ENCODE measurements at regions not wholly inside any gene's neighbourhood (a gene's known extent, or its start where the extent isn't known, plus 50 kb on each side); places are given as distances from the start of the nearest gene placed in this dataset.

DNA sequence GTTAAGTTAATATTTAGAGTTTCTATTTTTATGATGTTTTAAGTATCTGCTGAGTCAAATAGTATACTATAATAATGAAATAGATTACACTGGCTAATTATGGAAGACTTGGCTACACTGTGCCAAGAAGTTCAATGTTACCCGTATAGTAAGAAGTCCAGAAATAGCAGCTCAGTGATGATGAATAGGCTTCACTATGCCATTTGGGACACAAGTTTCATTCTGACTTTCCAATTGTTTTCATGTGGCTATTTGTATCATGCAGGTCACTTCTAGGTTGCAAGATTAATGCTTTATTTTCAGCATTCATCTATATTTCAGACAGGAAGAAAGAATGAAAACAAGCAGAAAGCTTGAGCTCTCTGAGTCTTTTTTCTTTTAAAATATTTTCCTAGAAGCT is 194.5 kb upstream of the RIOK2 start:
- Histone ChIP-seq H3K27me3 (ENCODE audit: control insufficient read depth in 3 of 3, insufficient read depth in 3 of 3, low read length in 3 of 3) (no peaks in the 10 kb centered on the region), H3K9ac (ENCODE audit: low read depth in 1 of 3, low read length in 3 of 3) (no peak overlapping the region), H3K4me1 (ENCODE audit: control insufficient read depth in 3 of 3, insufficient read depth in 3 of 3, low read length in 3 of 3) (no peaks in the 10 kb centered on the region)

DNA sequence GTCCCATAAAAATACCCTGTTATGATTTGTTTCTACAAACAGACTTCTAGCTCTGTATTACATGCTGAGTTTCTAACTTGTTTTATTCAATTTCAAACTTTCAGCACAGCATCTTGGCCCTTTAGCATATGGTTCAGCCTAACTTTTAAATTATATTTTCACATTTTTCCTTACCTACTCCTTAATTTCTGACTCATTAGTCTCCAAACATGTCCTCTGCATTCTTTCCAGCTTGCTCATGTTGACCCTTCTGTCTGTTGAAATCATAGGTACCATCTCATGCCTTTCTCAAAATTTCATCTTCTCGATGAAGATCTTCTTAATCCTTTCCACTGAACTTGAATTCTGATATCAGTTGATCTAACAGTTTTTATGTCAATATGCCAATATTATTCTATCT is 200.9 kb upstream of the RIOK2 start:
- no peaks in the 10 kb centered on the region for H3K4me1 ChIP-seq (ENCODE audit: control insufficient read depth in 3 of 3, insufficient read depth in 3 of 3, low read length in 3 of 3)
- H3K36me3 ChIP-seq (ENCODE audit: control insufficient read depth in 3 of 3, insufficient read depth in 3 of 3, low read length in 3 of 3), result no peaks in the 10 kb centered on the region
- no peaks in the 10 kb centered on the region for H3K9me3 ChIP-seq (ENCODE audit: control insufficient read depth in 3 of 3, low read length in 3 of 3)
- no peak overlapping the region for H3K27ac ChIP-seq (ENCODE audit: low read depth, low read length)
- no peak overlapping the region for H3K4me3 ChIP-seq (ENCODE audit: low read length in 3 of 3)
- H3K27me3 ChIP-seq (ENCODE audit: control insufficient read depth in 3 of 3, insufficient read depth in 3 of 3, low read length in 3 of 3), result no peaks in the 10 kb centered on the region
- no peak overlapping the region for H3K9ac ChIP-seq (ENCODE audit: low read depth in 1 of 3, low read length in 3 of 3)

More for the DNA sequence above, 194.5 kb upstream of the RIOK2 start:
- Histone ChIP-seq H3K36me3 (ENCODE audit: control insufficient read depth in 3 of 3, insufficient read depth in 3 of 3, low read length in 3 of 3) (no peaks in the 10 kb centered on the region), H3K4me3 (ENCODE audit: low read length in 3 of 3) (no peak overlapping the region), H3K27ac (ENCODE audit: low read depth, low read length) (no peak overlapping the region), H3K9me3 (ENCODE audit: control insufficient read depth in 3 of 3, low read length in 3 of 3) (no peaks in the 10 kb centered on the region)

DNA sequence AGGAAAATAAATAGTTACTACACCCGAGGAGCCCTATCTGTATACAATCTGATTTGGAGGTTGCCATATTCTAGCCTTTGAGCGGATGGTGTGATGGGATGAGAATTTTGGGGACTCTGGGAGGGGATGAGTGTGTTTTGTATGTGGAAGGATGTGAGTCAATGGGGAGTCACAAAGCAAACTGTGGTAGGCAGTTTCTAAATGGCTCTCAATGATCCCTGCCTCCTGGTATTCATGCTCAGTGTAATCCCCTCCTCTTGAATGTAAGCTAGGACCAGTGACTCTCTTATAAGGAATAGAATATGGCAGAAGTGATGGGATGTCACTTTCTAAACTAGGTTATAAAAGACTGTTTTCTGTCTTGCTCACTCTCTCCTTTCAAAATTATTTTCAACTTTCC is 205.7 kb upstream of the RIOK2 start:
- Histone ChIP-seq H3K4me1 (ENCODE audit: control insufficient read depth in 3 of 3, insufficient read depth in 3 of 3, low read length in 3 of 3) (no peaks in the 10 kb centered on the region), H3K4me3 (ENCODE audit: low read length in 3 of 3) (no peak overlapping the region), H3K36me3 (ENCODE audit: control insufficient read depth in 3 of 3, insufficient read depth in 3 of 3, low read length in 3 of 3) (no peaks in the 10 kb centered on the region), H3K27ac (ENCODE audit: low read depth, low read length) (no peak overlapping the region), H3K9ac (ENCODE audit: low read depth in 1 of 3, low read length in 3 of 3) (no peak overlapping the region), H3K27me3 (ENCODE audit: control insufficient read depth in 3 of 3, insufficient read depth in 3 of 3, low read length in 3 of 3) (no peaks in the 10 kb centered on the region), H3K9me3 (ENCODE audit: control insufficient read depth in 3 of 3, low read length in 3 of 3) (no peaks in the 10 kb centered on the region)

DNA sequence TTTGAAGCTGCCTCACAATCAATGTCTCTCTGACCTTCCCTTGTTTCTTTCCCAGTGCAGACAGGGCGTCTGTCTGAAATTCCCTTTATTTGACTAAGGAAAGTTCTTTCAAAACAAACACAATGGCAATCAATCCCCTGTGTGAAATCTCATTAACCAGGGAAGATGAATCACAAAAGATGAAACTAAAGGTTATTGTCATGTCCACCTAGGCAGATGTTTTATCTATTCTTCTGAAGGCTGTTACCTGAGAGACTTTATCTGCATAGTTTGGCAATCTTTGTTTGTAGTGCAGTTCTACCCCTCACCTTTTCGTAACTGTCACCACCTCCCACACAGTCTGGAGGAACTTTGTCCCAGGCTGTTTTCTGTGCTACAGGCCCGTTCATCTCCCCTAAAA is 217.5 kb upstream of the RIOK2 start:
- Histone ChIP-seq H3K4me1 (ENCODE audit: control insufficient read depth in 3 of 3, insufficient read depth in 3 of 3, low read length in 3 of 3) (no peaks in the 10 kb centered on the region), H3K9me3 (ENCODE audit: control insufficient read depth in 3 of 3, low read length in 3 of 3) (no peaks in the 10 kb centered on the region), H3K27me3 (ENCODE audit: control insufficient read depth in 3 of 3, insufficient read depth in 3 of 3, low read length in 3 of 3) (no peaks in the 10 kb centered on the region), H3K36me3 (ENCODE audit: control insufficient read depth in 3 of 3, insufficient read depth in 3 of 3, low read length in 3 of 3) (no peaks in the 10 kb centered on the region), H3K9ac (ENCODE audit: low read depth in 1 of 3, low read length in 3 of 3) (no peak overlapping the region), H3K4me3 (ENCODE audit: low read length in 3 of 3) (no peak overlapping the region), H3K27ac (ENCODE audit: low read depth, low read length) (no peak overlapping the region)

DNA sequence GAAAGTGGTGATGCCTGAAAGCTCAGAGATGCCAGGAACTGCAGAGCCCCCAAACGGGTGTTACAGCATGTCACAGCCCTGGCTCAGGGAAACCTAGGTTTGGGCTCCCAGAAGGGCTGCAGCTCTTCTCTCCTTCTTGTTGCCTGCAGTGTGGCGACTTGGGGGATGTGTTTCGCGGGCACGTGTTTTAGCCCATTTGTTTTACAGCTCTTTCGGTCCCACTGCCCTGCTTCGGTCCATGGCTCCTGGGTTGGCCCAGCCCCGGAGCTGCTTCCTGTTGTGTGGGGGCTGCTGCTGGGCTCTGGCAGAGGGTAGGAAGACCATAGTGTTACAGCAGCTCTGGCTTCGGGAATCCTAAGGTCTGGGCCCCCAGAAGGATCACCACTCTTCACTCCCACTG is 222.9 kb upstream of the RIOK2 start:
- Histone ChIP-seq H3K36me3 (ENCODE audit: control insufficient read depth in 3 of 3, insufficient read depth in 3 of 3, low read length in 3 of 3) (no peaks in the 10 kb centered on the region), H3K27me3 (ENCODE audit: control insufficient read depth in 3 of 3, insufficient read depth in 3 of 3, low read length in 3 of 3) (no peaks in the 10 kb centered on the region), H3K27ac (ENCODE audit: low read depth, low read length) (no peak overlapping the region), H3K4me1 (ENCODE audit: control insufficient read depth in 3 of 3, insufficient read depth in 3 of 3, low read length in 3 of 3) (no peaks in the 10 kb centered on the region), H3K9ac (ENCODE audit: low read depth in 1 of 3, low read length in 3 of 3) (no peak overlapping the region), H3K4me3 (ENCODE audit: low read length in 3 of 3) (no peak overlapping the region), H3K9me3 (ENCODE audit: control insufficient read depth in 3 of 3, low read length in 3 of 3) (no peaks in the 10 kb centered on the region)

DNA sequence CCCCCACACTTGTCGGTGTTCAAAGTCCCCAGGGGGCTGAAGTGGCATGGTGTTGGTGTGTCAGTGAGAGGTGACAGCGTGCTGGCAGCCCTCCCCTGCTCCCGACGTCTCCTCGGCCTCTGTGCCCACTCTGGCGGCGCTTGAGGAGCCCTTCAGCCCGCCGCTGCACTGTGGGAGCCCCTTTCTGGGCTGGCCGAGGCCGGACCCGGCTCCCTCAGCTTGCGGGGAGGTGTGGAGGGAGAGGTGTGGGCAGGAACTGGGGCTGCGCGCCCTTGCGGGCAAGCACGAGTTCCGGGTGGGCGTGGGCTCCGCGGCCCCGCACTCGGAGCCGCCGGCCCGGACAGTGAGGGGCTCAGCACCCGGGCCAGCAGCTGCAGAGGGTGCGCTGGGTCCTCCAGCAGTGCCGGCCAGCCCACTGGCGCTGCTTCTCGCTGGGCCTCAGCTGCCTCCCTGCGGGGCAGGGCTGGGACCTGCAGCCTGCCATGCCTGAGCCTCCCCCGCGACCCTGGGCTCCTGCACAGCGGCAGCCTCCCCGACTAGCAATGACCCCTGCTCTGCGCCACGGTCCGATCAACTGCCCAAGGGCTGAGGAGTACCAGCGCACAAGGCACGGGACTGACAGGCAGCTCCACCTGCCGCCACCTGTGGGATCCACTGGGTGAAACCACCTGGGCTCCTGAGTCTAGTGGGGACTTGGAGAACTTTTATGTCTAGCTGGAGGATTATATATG is 224.1 kb upstream of the RIOK2 start:
- no peak overlapping the region for H3K9ac ChIP-seq (ENCODE audit: low read depth in 1 of 3, low read length in 3 of 3)
- H3K4me3 ChIP-seq (ENCODE audit: low read length in 3 of 3), result no peak overlapping the region
- H3K9me3 ChIP-seq (ENCODE audit: control insufficient read depth in 3 of 3, low read length in 3 of 3), result no peaks in the 10 kb centered on the region
- no peaks in the 10 kb centered on the region for H3K27me3 ChIP-seq (ENCODE audit: control insufficient read depth in 3 of 3, insufficient read depth in 3 of 3, low read length in 3 of 3)
- H3K27ac ChIP-seq (ENCODE audit: low read depth, low read length), result no peak overlapping the region
- H3K36me3 ChIP-seq (ENCODE audit: control insufficient read depth in 3 of 3, insufficient read depth in 3 of 3, low read length in 3 of 3), result no peaks in the 10 kb centered on the region
- no peaks in the 10 kb centered on the region for H3K4me1 ChIP-seq (ENCODE audit: control insufficient read depth in 3 of 3, insufficient read depth in 3 of 3, low read length in 3 of 3)

DNA sequence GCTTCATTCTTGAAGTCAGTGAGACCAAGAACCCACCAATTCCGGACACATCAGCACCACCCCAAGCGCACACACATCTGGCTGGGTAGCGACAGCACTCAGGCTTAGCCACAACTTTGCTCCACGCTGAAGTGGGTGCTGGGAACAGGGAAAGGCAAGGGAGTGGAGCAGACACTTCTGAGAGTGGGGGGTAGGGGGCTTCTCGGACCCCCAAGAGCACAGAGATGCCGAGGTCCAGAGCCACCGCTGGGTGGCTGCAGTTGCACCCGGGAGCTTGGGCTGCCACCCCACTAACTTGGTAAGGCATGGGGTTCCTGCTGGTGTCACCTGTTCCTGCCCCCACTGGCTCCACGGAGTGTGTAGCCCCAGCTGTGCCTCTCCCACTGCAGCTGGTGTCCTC is 225.3 kb upstream of the RIOK2 start:
- no peak overlapping the region for H3K27ac ChIP-seq (ENCODE audit: low read depth, low read length)
- no peaks in the 10 kb centered on the region for H3K36me3 ChIP-seq (ENCODE audit: control insufficient read depth in 3 of 3, insufficient read depth in 3 of 3, low read length in 3 of 3)
- H3K4me3 ChIP-seq (ENCODE audit: low read length in 3 of 3), result no peak overlapping the region
- H3K9ac ChIP-seq (ENCODE audit: low read depth in 1 of 3, low read length in 3 of 3), result no peak overlapping the region
- H3K9me3 ChIP-seq (ENCODE audit: control insufficient read depth in 3 of 3, low read length in 3 of 3), result no peaks in the 10 kb centered on the region
- no peaks in the 10 kb centered on the region for H3K4me1 ChIP-seq (ENCODE audit: control insufficient read depth in 3 of 3, insufficient read depth in 3 of 3, low read length in 3 of 3)
- H3K27me3 ChIP-seq (ENCODE audit: control insufficient read depth in 3 of 3, insufficient read depth in 3 of 3, low read length in 3 of 3), result no peaks in the 10 kb centered on the region

DNA sequence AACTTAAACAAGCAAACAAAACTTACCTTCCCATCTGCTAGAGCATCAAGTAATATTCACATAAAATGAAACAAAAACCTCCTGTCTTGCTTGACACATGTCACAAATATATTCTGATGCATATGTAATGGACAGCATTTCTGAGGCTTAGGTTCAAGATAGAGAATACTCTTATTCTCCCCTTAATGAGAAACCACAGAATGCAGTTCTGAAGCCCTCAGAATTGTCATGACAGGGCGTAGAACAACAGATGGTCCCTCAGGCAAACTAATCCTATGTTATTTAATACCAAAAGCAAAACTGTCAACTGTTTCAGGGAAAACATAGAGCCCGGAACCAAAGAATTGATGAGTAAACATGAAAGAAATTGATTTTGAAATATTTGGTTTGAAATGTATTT is 229.9 kb upstream of the RIOK2 start:
- Histone ChIP-seq H3K36me3 (ENCODE audit: control insufficient read depth in 3 of 3, insufficient read depth in 3 of 3, low read length in 3 of 3) (no peaks in the 10 kb centered on the region), H3K27me3 (ENCODE audit: control insufficient read depth in 3 of 3, insufficient read depth in 3 of 3, low read length in 3 of 3) (no peaks in the 10 kb centered on the region)

DNA sequence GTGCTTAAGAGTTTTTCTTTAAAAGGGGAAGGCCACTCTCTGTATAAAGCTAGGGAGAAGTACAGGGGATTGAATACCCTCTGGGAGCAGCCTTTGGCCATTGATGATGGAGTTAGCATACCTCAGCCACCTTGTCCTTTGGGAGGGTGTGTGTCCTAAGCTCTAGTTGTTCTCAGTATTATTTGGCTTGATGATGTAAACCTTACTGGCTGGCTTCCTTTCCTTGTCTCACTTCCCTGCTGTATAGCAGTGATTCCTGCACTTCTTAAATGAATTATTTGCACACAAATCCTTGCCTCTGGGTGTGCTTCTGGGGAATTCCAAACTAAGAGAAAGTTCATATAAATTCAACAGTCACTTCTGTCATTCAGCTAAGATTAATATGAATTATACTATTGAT is 234.9 kb upstream of the RIOK2 start:
- Histone ChIP-seq H3K27ac (ENCODE audit: low read depth, low read length) (no peak overlapping the region), H3K27me3 (ENCODE audit: control insufficient read depth in 3 of 3, insufficient read depth in 3 of 3, low read length in 3 of 3) (no peaks in the 10 kb centered on the region), H3K4me3 (ENCODE audit: low read length in 3 of 3) (no peak overlapping the region), H3K9ac (ENCODE audit: low read depth in 1 of 3, low read length in 3 of 3) (no peak overlapping the region), H3K4me1 (ENCODE audit: control insufficient read depth in 3 of 3, insufficient read depth in 3 of 3, low read length in 3 of 3) (no peaks in the 10 kb centered on the region), H3K9me3 (ENCODE audit: control insufficient read depth in 3 of 3, low read length in 3 of 3) (no peaks in the 10 kb centered on the region), H3K36me3 (ENCODE audit: control insufficient read depth in 3 of 3, insufficient read depth in 3 of 3, low read length in 3 of 3) (no peaks in the 10 kb centered on the region)

More for the DNA sequence above, 229.9 kb upstream of the RIOK2 start:
- no peak overlapping the region for H3K27ac ChIP-seq (ENCODE audit: low read depth, low read length)
- no peaks in the 10 kb centered on the region for H3K9me3 ChIP-seq (ENCODE audit: control insufficient read depth in 3 of 3, low read length in 3 of 3)
- H3K9ac ChIP-seq (ENCODE audit: low read depth in 1 of 3, low read length in 3 of 3), result no peak overlapping the region
- H3K4me3 ChIP-seq (ENCODE audit: low read length in 3 of 3), result no peak overlapping the region
- no peaks in the 10 kb centered on the region for H3K4me1 ChIP-seq (ENCODE audit: control insufficient read depth in 3 of 3, insufficient read depth in 3 of 3, low read length in 3 of 3)

DNA sequence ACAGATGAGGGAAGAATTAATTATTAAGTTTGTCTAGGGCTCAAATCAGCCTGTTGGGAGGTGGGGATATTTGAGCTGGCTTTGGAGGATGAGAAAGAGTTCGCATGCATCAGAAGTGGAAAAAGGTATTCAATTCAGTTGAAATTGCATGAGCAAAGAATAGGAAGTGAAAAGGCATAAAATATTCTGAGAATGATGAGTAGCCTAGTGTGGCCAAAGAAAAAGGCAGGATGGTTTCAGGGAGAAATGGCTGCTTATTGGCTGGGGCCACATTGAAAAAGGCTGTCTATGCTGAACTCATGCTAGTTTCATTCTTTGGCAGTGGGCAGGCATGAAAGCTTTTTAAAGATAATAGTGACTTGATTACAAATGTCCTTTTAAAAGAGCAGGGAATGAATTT is 235.4 kb upstream of the RIOK2 start:
- no peaks in the 10 kb centered on the region for H3K9me3 ChIP-seq (ENCODE audit: control insufficient read depth in 3 of 3, low read length in 3 of 3)
- no peak overlapping the region for H3K27ac ChIP-seq (ENCODE audit: low read depth, low read length)
- no peaks in the 10 kb centered on the region for H3K36me3 ChIP-seq (ENCODE audit: control insufficient read depth in 3 of 3, insufficient read depth in 3 of 3, low read length in 3 of 3)
- H3K4me1 ChIP-seq (ENCODE audit: control insufficient read depth in 3 of 3, insufficient read depth in 3 of 3, low read length in 3 of 3), result no peaks in the 10 kb centered on the region
- no peak overlapping the region for H3K9ac ChIP-seq (ENCODE audit: low read depth in 1 of 3, low read length in 3 of 3)
- H3K27me3 ChIP-seq (ENCODE audit: control insufficient read depth in 3 of 3, insufficient read depth in 3 of 3, low read length in 3 of 3), result no peaks in the 10 kb centered on the region
- H3K4me3 ChIP-seq (ENCODE audit: low read length in 3 of 3), result no peak overlapping the region

All from skeletal muscle tissue (tissue), 3 donors.